ENCODE measurements at regions not wholly inside any gene's neighbourhood (a gene's known extent, or its start where the extent isn't known, plus 50 kb on each side); places are given as distances from the start of the nearest gene placed in this dataset.

DNA sequence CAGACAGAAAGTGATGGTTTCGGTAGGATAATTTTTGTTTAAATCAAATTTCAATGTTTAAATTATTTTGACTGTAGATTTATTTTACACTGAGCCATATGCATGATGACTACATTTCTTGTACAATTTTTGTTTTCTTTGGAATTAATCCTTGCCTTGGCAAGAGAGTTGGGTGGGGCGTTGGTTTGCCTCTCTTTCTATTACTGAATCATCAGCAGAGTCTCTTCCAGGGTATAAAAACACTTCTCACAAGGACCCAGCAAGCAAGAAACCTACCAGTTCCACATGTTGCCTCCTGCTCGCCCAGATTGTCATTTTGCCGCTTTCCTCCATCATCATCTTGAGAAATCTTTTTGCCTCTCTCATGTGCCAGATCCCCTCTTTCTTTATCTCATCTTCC, 455.0 kb upstream of the DMAC1 start:
- no peak for TF ChIP-seq TCF7L2 (IDR thresholded peaks at IDR 0.05; ENCODE audit: low read depth, low read length)
- TF ChIP-seq, protein P1, sequence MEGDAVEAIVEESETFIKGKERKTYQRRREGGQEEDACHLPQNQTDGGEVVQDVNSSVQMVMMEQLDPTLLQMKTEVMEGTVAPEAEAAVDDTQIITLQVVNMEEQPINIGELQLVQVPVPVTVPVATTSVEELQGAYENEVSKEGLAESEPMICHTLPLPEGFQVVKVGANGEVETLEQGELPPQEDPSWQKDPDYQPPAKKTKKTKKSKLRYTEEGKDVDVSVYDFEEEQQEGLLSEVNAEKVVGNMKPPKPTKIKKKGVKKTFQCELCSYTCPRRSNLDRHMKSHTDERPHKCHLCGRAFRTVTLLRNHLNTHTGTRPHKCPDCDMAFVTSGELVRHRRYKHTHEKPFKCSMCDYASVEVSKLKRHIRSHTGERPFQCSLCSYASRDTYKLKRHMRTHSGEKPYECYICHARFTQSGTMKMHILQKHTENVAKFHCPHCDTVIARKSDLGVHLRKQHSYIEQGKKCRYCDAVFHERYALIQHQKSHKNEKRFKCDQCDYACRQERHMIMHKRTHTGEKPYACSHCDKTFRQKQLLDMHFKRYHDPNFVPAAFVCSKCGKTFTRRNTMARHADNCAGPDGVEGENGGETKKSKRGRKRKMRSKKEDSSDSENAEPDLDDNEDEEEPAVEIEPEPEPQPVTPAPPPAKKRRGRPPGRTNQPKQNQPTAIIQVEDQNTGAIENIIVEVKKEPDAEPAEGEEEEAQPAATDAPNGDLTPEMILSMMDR (IDR thresholded peaks at IDR 0.05) = no peak
- TF ChIP-seq, protein P2, sequence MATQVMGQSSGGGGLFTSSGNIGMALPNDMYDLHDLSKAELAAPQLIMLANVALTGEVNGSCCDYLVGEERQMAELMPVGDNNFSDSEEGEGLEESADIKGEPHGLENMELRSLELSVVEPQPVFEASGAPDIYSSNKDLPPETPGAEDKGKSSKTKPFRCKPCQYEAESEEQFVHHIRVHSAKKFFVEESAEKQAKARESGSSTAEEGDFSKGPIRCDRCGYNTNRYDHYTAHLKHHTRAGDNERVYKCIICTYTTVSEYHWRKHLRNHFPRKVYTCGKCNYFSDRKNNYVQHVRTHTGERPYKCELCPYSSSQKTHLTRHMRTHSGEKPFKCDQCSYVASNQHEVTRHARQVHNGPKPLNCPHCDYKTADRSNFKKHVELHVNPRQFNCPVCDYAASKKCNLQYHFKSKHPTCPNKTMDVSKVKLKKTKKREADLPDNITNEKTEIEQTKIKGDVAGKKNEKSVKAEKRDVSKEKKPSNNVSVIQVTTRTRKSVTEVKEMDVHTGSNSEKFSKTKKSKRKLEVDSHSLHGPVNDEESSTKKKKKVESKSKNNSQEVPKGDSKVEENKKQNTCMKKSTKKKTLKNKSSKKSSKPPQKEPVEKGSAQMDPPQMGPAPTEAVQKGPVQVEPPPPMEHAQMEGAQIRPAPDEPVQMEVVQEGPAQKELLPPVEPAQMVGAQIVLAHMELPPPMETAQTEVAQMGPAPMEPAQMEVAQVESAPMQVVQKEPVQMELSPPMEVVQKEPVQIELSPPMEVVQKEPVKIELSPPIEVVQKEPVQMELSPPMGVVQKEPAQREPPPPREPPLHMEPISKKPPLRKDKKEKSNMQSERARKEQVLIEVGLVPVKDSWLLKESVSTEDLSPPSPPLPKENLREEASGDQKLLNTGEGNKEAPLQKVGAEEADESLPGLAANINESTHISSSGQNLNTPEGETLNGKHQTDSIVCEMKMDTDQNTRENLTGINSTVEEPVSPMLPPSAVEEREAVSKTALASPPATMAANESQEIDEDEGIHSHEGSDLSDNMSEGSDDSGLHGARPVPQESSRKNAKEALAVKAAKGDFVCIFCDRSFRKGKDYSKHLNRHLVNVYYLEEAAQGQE (IDR thresholded peaks at IDR 0.05; ENCODE audit: insufficient read depth in 1 of 2, low read depth in 2 of 2, low read length in 1 of 2) = no peak

All from Panc1 (cell line).